Jurkat, Clone E6-1 (cell line): ENCODE measurements at regions not wholly inside any gene's neighbourhood (a gene's known extent, or its start where the extent isn't known, plus 50 kb on each side); places are given as distances from the start of the nearest gene placed in this dataset.
"Not testable (repeated sequence)": the region's sequence is repeated elsewhere in the genome, so short reads cannot be mapped to it uniquely, and the experiment has no call there.

Source experiments
- DNase-seq: peaks from one replicate; pipeline ENCODE4 v3.0.0-alpha.2; 2011; ENCODE audit warnings: low read depth, low spot score
- H3K4me3 ChIP-seq: 2 replicates; pipeline ENCODE4 v1.5.1; 2011; ENCODE audit warnings: mild to moderate bottlenecking, low read length, control low read depth, moderate library complexity

GRCh38 chr12:129959889-129960288 is 56.1 kb upstream of the TMEM132D start:
- no peak overlapping the region for H3K4me3 ChIP-seq
- no peak for DNase-seq

- H3K4me3 ChIP-seq: no peak overlapping the region
- no peak for DNase-seq
Measured at GRCh38 chr12:129961091-129961490, 57.3 kb upstream of the TMEM132D start.

DNA sequence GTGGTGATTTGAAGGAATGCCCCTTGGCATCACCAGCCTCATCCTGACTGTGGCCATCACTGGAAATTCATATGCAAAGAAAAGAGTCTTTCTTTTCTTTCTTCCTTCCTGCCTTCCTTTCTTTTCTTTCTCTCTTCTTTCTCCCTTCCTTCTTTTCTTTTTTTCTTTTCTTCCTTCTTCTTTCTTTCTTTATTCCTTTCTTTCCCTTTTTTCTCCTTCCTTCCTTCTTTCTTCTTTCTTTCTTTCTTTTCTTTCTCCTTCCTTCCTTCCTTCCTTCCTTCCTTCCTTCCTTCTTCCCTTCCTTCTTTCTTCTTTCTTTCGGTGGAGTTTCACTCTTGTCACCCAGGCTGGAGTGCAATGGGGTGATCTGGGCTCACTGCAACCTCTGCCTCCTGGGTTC is 58.0 kb upstream of the TMEM132D start:
- no peak overlapping the region for H3K4me3 ChIP-seq
- no peak for DNase-seq

GRCh38 chr12:129964300-129964699 is 60.5 kb upstream of the TMEM132D start:
- no peak for DNase-seq
- no peak overlapping the region for H3K4me3 ChIP-seq

DNA sequence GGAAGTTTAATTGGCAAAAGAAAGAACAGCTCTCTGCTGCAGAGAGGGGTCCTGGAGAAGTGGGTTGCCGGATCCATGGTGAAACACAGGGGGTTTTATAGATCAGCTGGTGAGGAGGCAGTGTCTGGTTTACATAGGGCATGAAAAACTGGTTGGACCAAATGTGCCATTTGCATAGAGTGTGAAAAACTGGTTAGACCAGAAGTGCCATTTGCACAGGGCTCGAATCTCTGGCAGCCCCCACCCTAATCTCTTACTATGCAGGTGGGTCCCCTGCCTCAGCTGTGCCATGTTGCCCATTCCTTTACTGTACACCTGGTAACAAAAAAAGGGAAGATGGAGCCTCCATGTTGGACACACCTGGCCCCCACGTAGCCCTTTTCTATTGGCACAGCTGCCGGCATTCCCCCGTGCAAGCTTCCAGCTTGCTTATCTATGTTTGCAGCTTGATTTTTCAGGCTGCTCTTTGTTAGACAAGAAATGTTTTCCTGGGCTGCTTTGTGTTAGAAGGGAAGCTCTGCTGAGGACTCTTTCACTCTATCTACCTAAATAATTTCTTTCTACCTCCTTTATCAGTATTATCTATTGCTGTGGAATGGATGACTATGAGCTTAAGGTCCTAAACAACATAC is 61.1 kb upstream of the TMEM132D start:
- no peak overlapping the region for H3K4me3 ChIP-seq
- no peak for DNase-seq

- DNase-seq: no peak
- no peak overlapping the region for H3K4me3 ChIP-seq
Measured at GRCh38 chr12:129966146-129966995, 62.5 kb upstream of the TMEM132D start.

DNA sequence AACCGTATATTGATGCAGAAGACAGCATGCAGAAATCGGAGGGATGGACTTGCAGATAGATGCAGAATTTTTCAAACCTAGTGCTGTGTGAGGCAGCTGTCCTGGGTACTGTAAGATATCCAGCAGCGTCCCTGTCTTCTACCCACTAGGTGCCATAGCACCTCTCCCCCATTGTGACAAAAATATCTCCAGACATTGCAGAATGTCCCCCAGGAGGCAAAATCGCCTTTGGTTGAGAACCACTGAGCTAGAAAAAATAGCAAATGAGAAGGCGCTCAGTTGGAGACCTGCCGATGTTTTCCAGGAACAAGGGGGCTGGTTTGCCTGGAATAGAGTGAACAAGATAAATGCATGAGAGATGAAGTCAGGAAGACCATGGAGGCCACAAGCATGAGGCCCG is 67.9 kb upstream of the TMEM132D start:
- H3K4me3 ChIP-seq: no peak overlapping the region
- no peak for DNase-seq

DNA sequence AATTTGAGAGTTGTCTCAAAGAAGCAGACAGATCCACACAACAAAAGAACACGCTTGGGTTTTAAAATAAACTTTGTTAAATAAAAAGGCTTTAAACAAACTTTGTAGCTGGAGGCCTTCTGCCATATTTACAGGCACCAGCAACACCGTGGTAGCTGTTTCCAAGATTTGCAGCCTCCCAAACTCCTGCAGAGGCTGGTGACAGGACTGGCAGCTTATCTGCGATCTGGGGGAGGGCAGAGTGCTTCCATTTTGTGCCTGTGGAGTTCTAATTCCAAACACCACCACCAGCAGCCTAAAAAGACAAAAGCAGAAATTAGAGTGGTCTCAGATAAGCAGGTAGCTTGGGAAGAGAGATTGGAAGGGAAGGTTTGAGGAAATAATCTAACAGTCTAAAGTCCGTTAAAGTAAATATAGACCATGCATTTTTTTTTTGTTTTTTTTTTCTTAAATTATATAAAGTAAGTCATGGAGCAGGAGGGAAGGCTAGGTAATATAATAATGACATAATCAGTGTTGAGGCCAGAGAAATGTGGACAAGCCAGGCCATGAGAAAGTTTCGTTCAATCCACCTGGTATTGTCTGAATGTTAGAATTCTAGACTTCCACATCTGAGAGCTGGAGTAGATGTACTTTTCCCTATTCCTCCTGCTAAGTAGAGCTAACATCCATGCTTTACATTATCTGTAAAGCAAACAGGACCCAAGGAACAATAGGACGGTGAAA is 69.6 kb upstream of the TMEM132D start:
- H3K4me3 ChIP-seq: no peak overlapping the region
- no peak for DNase-seq

DNA sequence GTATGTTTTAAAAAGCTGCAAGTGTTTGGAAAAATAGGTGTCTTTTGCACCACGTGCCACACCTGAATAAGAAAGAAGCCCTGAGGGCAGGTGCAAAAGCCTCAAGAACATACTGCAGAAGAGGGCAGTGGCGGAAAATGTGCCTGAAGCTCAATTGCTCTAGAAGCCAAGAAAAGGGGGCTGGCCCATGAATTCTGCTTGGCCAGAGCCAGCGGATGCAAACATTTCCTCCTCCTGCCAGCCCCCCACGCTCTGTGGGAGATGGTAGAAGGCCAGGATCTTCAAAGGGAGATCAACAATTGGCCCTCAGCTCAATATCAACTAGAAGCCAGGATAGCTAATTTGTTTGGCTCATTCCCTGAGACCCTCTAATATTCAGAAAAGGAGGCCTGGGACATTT is 80.3 kb upstream of the TMEM132D start:
- H3K4me3 ChIP-seq: no peak overlapping the region
- DNase-seq: no peak

DNA sequence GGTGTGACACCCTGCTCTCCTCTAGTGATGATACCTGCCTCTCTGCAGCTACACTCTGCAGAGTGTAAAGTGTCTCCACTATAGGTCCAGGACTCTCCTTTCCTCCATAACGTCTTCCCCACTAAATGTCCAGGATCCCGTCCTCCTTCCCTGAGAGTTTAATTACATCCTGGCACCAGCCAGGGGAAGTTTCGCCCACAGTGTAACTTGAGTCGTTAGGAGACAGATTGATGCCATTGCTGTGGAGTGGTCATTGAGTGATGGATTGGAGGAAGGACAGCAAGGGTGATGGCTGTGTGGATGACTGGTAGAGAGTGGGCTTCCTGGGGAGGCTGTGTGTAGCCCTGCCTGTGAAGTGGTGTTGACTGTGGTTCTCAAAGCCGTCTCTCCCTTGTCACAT is 84.0 kb upstream of the TMEM132D start:
- DNase-seq: no peak
- H3K4me3 ChIP-seq: no peak overlapping the region

- H3K4me3 ChIP-seq: no peak overlapping the region
- DNase-seq: no peak
Measured at GRCh38 chr12:129994634-129995033, 90.8 kb upstream of the TMEM132D start.

GRCh38 chr12:129997239-129997638 is 93.4 kb upstream of the TMEM132D start:
- DNase-seq: no peak
- H3K4me3 ChIP-seq: no peak overlapping the region

- not testable (repeated sequence) for DNase-seq, H3K4me3 ChIP-seq
Measured at GRCh38 chr12:130004310-130004877, 100.6 kb upstream of the TMEM132D start.

DNA sequence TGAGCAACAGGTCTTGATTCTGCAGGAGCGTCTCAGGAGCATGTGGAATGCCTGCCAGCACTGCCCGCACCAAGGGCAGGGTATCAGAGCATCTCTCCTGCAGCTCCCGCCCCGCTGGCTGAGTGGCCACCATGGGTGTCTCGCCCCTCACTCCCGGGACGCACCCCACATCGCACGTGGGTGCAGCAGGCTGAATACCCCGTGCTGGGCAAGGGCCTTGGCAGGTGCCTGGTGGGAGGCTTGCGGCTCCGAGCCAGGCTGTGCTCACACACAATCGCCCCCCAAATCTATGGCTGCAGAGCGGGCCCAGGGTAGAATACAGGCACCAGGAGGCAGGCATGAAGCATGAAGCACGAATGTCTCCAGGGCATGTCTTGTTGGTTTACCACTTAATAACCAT is 103.9 kb upstream of the TMEM132D start:
- no peak overlapping the region for H3K4me3 ChIP-seq
- DNase-seq: no peak

- no peak for DNase-seq
- H3K4me3 ChIP-seq: no peak overlapping the region
Measured at GRCh38 chr12:130008241-130008640, 104.4 kb upstream of the TMEM132D start.

GRCh38 chr12:130009961-130010360 is 106.1 kb upstream of the TMEM132D start:
- DNase-seq: no peak
- H3K4me3 ChIP-seq: no peak overlapping the region

DNA sequence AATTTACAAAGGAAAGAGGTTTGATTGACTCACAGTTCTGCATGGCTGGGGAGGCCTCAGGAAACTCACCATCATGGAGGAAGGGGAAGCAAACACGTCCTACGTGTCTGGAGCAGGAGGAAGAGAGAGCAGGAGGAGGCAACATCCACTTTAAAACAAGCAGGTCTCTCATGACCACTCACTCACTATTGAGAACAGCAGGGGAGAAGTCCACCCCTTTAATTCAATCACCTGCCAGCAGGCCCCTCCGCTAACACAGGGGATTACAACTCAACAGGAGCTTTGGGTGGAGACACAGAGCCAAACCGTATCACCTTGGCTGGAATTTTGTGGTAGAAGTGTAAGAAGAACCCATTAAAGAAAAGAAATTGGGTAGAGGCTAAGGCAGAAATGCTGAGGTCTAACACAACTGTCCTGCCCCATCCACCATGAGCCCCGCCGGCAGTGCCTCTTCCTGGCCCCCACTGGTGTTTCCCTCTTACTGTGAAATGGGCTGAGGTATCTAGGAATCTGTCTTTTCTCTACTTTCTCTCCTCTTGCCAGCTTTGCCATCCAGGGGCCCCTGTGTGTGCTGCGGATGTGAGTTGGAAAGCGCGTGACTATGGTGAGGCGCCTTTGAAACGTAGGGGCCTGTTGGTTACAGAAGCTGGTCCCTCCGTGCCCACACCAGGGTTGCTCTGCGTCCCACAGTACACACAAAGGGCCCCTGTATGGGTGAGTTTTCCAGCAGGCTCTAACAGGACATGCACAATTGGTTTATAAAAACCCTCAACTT is 108.0 kb upstream of the TMEM132D start:
- H3K4me3 ChIP-seq: no peak overlapping the region
- no peak for DNase-seq

DNA sequence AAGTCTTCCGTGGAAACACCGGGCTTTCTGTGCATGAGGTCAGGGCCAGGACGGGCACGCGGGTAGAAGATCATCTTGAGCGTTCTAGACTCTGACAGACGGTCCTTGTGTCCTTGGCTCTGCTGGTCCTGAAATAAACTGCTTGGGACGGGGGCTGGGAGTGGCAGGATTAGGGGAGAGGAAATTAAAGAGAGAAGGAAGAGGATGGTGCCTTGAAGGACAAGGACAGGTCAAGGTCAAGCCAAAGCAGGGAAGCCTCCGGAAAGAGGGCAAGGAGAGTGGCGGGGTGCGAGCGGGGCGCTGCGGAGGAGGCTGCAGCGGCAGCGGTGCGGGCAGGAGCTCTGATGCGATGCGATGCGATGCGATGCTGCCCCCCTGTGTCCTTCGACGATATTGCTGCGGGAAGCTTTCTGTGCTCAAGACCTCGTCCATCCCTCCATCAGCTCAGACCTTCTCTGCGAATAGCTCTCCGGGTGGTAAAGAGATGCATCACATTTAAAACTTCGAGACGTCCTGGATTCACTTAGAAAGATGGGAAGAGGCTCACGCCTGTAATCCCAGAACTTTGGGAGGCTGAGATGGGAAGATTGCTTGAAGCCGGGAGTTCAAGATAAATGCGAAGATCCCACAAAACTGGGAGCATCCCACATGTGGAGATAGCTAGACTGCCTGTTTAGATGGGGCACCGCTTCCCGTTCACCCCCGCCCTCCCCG is 110.1 kb upstream of the TMEM132D start:
- peak; percentile 28 for DNase-seq
- no peak overlapping the region for H3K4me3 ChIP-seq

- H3K4me3 ChIP-seq: no peak overlapping the region
- no peak for DNase-seq
Measured at GRCh38 chr12:130014485-130014807, 110.6 kb upstream of the TMEM132D start.
